Right atrium auricular region (tissue), 2 donors: ENCODE measurements at regions not wholly inside any gene's neighbourhood (a gene's known extent, or its start where the extent isn't known, plus 50 kb on each side); places are given as distances from the start of the nearest gene placed in this dataset.
"Not testable (repeated sequence)": the region's sequence is repeated elsewhere in the genome, so short reads cannot be mapped to it uniquely, and the experiment has no call there.

ENCODE experiments used
- DNase-seq: peaks from one replicate; pipeline ENCODE4 v3.0.0-alpha.2; 2019; ENCODE audit warnings: low spot score
- H3K27ac ChIP-seq, 2 donors: fragments of 200-600 bp; sonication (generic); 1 replicate in 1 of 2; 2 replicates in 1 of 2; pipeline ENCODE4 v1.5.1; 2016 to 2019
- H3K27me3 ChIP-seq, 2 donors: fragments of 200-600 bp; sonication (generic); one replicate each; pipeline versions ENCODE4 v1.5.1 to v1.6.0; 2017 to 2019
- H3K36me3 ChIP-seq: fragments of 200-600 bp; sonication (generic); one replicate; pipeline ENCODE4 v1.5.1; 2016
- H3K4me1 ChIP-seq, 2 donors: fragments of 200-600 bp; sonication (generic); one replicate each; pipeline versions ENCODE4 v1.5.1 to v1.6.0; 2017 to 2019
- H3K4me3 ChIP-seq, 2 donors: fragments of 200-600 bp; sonication (generic); 1 replicate in 1 of 2; 2 replicates in 1 of 2; pipeline ENCODE4 v1.5.1; 2017 to 2019; ENCODE audit warnings: mild to moderate bottlenecking in 1 of 2, moderate library complexity in 1 of 2
- H3K9me3 ChIP-seq, 2 donors: fragments of 200-600 bp; sonication (generic); one replicate each; pipeline ENCODE4 v1.5.1; 2019
- CTCF ChIP-seq, 2 donors: fragments of 200-600 bp; sonication (generic); IDR thresholded peaks; one replicate each; pipeline ENCODE4 v1.5.1; 2019; ENCODE audit warnings: antibody characterized with exemption in 2 of 2

GRCh38 chr18:14945984-14946383 lies 198.0 kb downstream of the ANKRD30B start:
- no peak for DNase-seq
- Histone ChIP-seq H3K36me3 (no peaks in the 10 kb centered on the region), H3K4me1 (no peaks in the 10 kb centered on the region), H3K4me3 (no peak overlapping the region), H3K27me3 (no peaks in the 10 kb centered on the region), H3K9me3 (no peaks in the 10 kb centered on the region), H3K27ac (no peak overlapping the region)
- no peak for TF ChIP-seq CTCF (IDR thresholded peaks at IDR 0.05)

DNA sequence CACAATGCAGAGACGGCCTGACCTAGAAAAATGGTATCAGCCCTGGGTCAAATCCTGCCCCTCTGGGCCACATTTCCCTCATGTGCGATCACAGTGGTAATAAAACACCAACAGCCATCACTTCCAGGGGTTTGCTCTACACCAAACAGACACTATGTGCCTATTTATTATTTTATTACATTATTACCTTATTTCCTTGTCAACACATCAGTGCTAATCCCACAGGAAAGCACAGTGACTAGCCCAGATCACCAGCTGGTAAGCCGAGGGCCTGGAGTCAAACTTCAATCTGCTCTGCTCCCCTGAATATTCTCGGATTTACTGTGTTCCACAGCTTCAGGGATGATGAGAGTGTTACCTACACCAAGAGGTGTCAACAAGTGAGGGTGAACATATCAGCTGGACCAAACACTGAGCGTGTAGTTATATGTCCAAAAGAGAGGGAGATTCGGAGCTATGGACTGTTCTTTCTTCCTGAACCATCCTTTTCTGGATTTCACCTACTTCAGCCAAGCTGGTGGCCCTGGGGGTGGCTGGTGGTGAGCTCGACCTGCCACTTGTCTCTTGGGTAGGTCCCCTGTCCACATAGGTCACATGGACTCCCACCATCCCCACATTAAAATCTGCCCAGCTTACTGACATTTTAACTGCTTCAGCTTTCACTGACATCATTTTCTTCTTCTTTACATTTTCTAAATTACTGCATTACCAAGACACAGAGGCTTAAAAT lies 198.9 kb downstream of the ANKRD30B start:
- not testable (repeated sequence) for H3K27ac ChIP-seq, H3K27me3 ChIP-seq, H3K9me3 ChIP-seq, H3K4me1 ChIP-seq, H3K4me3 ChIP-seq, DNase-seq, H3K36me3 ChIP-seq

DNA sequence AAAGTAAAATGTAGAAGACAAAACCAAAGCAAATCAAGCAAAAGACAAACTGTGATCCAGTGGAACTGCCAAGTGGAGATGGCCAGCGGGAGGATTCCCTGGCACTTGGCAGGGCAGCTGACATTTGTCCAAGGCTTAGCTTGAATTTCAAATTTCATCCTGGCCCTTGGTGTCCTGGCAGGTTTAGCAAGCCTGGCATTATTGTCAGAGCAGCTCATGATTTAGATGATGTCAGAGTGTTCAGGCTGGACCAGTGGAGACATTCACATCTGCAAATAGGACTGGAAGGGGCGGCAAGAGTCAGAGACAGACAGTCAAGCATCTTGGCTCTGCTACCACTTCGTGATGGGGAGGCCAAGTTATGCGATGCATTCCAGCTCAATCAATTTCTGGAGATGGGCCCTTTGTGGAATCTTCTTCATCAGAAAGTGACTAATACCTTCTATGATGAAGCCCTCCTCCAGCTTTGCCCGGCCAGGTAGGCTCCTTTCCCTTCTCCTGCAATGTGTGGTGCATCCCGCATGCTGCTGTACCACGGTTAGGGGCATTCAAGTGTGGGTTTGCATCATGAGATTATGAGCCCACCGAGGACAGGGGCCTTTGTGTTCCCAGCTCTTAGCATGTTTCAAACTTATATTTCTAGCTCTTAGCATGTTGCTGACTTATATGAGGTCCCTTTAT lies 199.7 kb downstream of the ANKRD30B start:
- Histone ChIP-seq H3K27ac (no peak overlapping the region), H3K9me3 (no peaks in the 10 kb centered on the region), H3K27me3 (no peaks in the 10 kb centered on the region), H3K36me3 (no peaks in the 10 kb centered on the region), H3K4me3 (no peak overlapping the region), H3K4me1 (no peaks in the 10 kb centered on the region)
- no peak for DNase-seq
- no peak for TF ChIP-seq CTCF (IDR thresholded peaks at IDR 0.05)

DNA sequence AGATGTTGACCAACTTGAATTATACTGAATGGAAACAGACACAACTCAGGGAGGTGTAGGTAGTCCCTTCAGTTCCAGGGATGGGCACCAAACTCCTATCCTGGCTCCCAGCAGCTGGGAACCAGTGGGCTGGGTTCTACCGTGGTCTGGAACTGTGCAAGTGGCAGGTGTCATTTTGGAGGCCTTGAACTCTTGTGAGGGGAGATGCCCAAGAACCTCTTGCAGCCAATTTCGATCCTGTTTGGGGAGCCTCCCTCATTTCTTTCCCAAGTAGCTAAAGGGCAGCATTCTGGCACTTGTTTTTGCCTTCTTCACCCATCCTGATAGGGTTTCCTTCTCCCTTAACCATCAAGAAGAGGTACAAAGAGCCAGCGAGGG lies 200.2 kb downstream of the ANKRD30B start:
- no peak overlapping the region for H3K4me3 ChIP-seq
- H3K4me1 ChIP-seq, result no peaks in the 10 kb centered on the region
- no peaks in the 10 kb centered on the region for H3K9me3 ChIP-seq
- no peak overlapping the region for H3K27ac ChIP-seq
- no peak for TF ChIP-seq CTCF (IDR thresholded peaks at IDR 0.05)
- no peaks in the 10 kb centered on the region for H3K36me3 ChIP-seq
- no peaks in the 10 kb centered on the region for H3K27me3 ChIP-seq
- no peak for DNase-seq

- H3K27me3 ChIP-seq, result no peaks in the 10 kb centered on the region
- H3K9me3 ChIP-seq, result peaks cover 3 to 7% of the 10 kb centered on the region in 2 donors
- no peak overlapping the region for H3K4me3 ChIP-seq
- TF ChIP-seq CTCF (IDR thresholded peaks at IDR 0.05), result no peak
- no peak for DNase-seq
- no peak overlapping the region for H3K27ac ChIP-seq
- no peaks in the 10 kb centered on the region for H3K4me1 ChIP-seq
- no peaks in the 10 kb centered on the region for H3K36me3 ChIP-seq
These were observed 202.1 kb downstream of the ANKRD30B start for GRCh38 chr18:14949800-14950664.

- DNase-seq, H3K27ac ChIP-seq: not testable (repeated sequence)
These were observed 204.6 kb downstream of the ANKRD30B start for GRCh38 chr18:14952444-14953077.

More at GRCh38 chr18:14952444-14953077, 204.6 kb downstream of the ANKRD30B start:
- peaks cover 3 to 16% of the 10 kb centered on the region in 2 donors for H3K9me3 ChIP-seq
- not testable (repeated sequence) for H3K27me3 ChIP-seq, H3K4me1 ChIP-seq, H3K4me3 ChIP-seq, H3K36me3 ChIP-seq
